ENCODE measurements at regions not wholly inside any gene's neighbourhood (a gene's known extent, or its start where the extent isn't known, plus 50 kb on each side); places are given as distances from the start of the nearest gene placed in this dataset.
"Not testable (repeated sequence)": the region's sequence is repeated elsewhere in the genome, so short reads cannot be mapped to it uniquely, and the experiment has no call there.

DNA sequence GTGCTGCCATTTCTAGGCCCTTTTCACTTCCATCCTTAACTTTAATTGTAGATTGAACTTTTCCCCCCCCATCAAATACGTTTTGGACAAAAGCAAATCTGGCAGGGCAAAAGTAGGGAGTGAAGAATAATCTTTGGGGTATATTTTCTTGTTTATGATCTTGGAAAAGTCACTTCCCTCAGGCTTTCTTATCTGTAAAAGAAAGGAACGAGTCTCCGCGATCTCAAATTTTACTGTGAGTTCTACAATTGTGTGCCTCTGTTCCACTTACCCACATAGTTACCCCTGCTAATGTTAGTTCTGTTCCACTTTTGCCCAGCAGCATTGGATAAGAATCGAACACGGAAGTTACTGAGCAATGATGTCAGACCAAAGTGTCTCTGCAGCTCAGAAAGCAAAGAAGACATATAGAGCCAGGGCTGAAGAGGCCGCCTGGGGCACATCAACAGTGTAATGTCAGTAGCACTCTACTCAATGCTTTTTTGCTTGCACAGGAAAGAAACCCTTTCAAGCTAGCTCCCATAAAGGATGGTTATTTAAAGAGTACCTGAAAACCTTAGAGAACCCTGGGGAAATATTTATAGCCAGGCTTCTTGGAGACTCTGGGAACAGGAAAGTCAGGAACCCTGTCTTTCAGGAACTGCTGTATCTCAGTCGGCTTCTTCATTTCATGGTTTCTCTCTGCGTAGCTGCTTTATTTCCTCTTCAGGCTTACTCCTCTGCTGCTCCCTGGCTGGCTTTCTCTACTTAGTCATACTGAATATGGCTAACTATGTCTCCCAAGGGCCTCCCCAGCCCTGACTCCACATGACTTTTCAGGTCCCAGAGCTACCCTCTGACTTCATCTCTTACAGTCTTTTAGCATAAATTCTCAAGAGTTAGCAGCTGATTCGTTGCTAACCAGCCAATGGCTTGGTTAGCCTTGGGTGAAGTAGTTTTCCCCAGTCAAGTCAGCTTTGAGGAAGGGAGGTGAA is 123.7 kb upstream of the FAM3C start:
- DNase-seq: no peak

GRCh38 chr7:121517591-121517990 is 121.5 kb upstream of the FAM3C start:
- no peak for DNase-seq

DNA sequence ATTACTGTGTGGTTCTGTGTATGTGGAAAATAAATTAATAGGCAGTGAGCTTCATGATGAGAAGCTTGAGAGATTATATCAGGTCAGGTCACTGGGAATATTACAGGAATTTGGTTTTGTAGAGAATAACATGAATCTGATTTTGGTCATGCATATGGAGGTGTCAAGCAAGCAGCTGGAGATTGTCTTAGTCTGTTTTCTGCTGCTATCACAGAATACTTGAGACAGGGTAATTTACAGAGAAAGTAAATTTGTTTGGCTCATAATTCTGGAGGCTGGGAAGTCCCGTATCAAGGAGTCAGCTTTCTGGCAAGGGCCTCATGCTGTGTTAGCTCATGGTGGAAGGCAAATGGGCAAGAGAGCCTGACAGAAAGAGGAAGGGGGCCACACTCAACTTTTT is 120.7 kb upstream of the FAM3C start:
- no peak for DNase-seq

DNA sequence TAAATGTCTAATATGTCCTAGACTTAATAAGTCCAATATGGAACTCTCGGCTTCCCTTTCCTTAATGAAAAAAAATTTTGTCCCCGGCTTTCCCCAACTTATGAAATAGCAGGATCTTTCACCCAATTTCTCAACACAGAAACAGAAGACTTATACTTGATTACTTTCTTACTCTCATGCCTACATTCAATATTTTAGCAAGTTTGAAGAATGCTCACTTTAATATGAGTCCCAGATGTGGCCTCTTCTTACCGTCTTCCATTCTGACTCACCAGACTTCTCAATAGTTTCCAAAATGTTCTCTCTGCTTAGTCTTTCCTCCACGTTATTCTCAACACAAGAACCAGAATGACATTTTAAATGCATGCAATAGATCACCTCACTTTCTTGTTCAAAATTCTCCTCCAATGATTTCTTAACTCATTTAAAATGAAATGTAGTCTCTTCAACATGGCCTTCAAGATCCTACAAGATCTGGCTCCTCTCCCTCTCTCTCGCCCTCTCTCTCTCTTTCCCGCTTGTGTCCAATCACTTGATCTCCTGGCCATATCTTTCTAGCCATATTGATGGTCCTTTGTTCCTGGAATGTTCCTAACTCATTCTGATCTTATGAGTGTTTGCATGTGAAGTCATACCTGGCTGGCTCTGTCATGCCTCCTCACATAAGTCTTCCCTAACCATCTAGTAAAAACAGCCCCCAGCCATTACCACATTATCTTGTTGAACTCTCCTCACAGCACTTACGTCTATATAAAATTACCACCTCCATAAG is 119.7 kb upstream of the FAM3C start:
- DNase-seq: no peak

- DNase-seq: no peak
These were observed 119.1 kb upstream of the FAM3C start for GRCh38 chr7:121515229-121515628.

- DNase-seq: no peak
These were observed 117.0 kb upstream of the FAM3C start for GRCh38 chr7:121513105-121513504.

DNA sequence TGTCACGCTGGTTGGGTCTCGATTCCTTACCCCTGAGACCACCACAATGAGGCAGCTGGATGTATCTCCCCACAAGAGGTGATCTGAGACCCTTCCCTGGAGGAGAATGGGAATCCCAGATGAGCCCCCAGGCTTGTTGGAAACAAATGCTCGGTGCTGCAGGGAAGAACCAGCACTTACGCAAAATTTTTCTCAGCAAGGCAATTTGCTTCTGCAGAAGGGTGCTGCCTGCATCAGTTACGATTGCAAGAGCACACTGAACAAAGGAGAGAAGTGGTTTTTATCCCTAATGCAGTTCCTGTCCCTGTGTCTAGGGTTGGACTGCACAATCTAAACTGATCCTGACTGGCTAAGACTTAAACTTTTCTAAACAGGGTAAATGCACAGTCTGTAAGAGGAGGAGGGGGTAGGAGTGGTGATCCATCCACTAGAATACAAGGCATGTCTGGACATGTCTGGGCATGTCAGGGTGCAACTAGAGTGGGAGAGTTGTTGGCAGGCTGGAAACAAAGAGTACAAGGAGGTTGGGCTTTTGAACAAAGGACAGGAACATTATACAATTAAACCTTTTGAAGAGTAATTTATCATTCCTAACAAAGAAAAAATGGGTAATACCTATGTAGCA is 114.9 kb upstream of the FAM3C start:
- no peak for DNase-seq

DNA sequence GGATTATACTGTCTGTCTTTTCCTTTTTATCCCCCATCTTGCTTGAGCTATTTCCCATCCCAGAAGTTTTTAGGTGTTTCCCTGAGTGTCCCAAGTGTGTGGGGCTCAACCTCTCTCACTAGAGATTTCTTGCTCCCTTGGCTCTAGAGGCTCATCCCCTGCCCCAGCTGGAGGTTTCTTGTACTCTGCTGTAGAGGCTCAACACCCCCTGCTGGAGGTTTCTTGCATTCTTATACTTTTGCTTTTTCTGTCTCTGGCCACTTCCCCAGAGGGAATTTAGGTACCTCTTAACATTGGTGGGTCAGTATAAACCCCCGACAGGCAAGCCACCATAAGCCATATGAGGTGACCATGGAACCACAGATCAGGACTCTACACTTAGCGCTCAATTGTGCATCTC is 114.2 kb upstream of the FAM3C start:
- DNase-seq: no peak

- DNase-seq: no peak
These were observed 109.6 kb upstream of the FAM3C start for GRCh38 chr7:121505540-121506182.

GRCh38 chr7:121505021-121505420 is 108.9 kb upstream of the FAM3C start:
- DNase-seq: no peak

- no peak for DNase-seq
These were observed 108.4 kb upstream of the FAM3C start for GRCh38 chr7:121504482-121504881.

- DNase-seq: no peak
These were observed 107.6 kb upstream of the FAM3C start for GRCh38 chr7:121503730-121504129.

GRCh38 chr7:121503039-121503438 is 106.9 kb upstream of the FAM3C start:
- no peak for DNase-seq

GRCh38 chr7:121501566-121501965 is 105.5 kb upstream of the FAM3C start:
- DNase-seq: no peak

DNA sequence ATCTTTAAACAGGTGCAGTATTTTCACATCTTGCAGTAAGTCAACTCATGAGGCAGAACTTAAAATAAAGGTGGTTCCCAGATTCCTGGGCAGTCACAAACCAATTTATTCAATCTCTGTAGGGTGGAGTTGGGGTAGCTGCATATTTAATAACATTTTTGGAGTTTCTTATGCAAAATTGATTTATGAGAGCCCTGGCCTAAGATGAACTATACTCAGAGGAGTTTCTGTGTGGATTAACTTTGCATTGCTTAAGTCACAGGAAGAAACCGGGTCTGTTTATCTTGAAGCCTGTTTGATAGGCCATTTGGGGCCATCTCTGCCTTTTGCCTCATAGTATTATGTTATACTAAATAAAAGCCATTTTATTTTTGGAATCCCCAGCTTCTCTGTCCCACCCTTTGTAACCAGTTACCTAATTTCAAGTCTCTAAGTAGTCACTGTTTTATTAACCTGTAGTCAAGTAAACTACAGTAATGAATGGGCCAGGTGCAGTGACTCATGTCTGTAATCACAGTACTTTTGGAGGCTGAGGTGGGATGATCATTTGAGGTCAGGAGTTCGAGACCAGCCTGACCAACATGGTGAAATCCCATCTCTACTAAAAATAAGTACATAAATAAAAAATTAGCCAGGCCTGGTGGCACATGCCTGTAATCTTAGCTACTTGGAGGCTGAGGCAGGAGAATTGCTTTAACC is 104.4 kb upstream of the FAM3C start:
- no peak for DNase-seq

DNA sequence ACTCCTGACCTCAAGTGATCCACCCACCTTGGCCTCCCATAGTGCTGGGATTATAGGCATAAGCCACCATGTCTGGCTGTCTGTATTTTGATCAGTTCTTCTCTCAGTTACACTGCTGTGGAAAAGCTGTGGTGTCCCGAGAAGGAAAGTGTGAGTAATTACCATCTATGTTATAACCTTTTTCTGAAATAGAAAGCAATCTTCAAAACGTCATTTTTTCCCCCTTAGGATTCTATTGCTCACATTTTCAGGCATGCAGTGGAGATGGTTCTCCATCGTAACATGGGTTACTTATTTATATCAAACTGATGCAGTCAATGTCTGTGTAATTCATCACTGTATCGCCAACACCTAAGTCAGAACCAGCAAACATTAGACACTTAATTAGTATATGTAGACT is 103.5 kb upstream of the FAM3C start:
- DNase-seq: no peak

GRCh38 chr7:121498816-121499215 is 102.7 kb upstream of the FAM3C start:
- no peak for DNase-seq

- not testable (repeated sequence) for DNase-seq
These were observed 101.4 kb upstream of the FAM3C start for GRCh38 chr7:121497545-121497944.

DNA sequence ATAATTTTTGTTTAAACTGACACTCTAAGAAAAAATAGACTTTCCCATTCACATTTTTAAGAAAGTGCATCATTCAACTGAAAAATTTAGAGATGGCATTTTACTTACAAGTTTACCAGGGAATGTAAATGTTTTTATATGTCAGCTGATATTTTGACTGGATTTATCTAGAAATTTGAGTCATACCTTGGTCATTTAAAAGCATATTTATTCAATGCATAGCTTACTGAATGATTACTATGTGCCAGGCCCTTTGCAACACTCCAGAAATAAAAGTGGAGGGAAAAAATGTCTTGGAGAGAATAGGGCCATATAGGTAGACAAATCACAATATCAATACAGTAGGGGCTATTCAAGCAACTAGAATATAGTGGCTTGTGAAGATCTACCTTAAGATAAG is 98.4 kb upstream of the FAM3C start:
- DNase-seq: no peak

GRCh38 chr7:121493553-121493952 is 97.4 kb upstream of the FAM3C start:
- DNase-seq: no peak

- no peak for DNase-seq
These were observed 94.2 kb upstream of the FAM3C start for GRCh38 chr7:121490309-121490708.

DNA sequence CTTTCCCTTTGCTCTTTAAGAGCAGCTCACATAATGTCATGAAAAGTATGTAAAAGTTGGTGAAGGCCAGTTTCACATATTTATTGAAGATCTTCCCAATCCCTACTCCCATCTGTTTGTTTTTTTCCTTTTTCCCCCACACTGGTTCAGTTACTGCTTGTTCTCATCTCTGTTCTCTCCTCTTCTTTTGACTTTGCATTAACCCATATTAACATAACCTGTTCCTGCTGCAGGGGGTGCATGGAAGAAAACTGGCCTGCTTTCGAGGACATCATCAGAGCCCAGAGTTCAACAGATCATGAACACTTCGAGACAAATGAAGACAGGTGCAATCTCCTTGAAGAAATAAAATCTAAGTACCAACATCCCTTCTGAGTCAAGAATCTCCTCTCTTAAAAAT is 93.3 kb upstream of the FAM3C start:
- DNase-seq: no peak

Measured in COR-L47 (cell line).